ENCODE measurements at regions not wholly inside any gene's neighbourhood (a gene's known extent, or its start where the extent isn't known, plus 50 kb on each side); places are given as distances from the start of the nearest gene placed in this dataset.

DNA sequence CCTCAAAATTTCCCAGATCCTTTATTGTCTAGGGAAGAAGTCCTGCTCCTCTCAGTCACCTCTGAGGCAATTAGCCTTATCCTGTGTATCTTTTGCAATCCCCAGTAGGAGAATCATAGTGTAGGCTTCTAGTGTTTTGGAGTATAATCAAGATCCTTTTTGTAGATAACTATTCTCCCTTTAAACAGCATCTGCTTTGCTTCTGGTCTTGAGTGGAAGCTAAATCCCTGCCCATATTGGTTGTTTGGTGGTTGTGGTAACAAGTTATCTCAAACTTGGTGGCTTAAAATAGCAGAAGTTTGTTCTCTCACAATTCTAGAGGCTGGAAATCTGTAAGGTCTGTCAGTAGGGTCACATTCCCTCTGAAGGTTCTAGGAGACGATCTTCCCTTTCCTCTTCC is 217.5 kb upstream of the RASGRP1 start:
- no peaks in the 10 kb centered on the region for H3K36me3 ChIP-seq (replicated peaks; ENCODE audit: low read depth, low read length)
- peaks cover 15% of the 10 kb centered on the region; the same call in 1 of the 2 replicates for H3K27me3 ChIP-seq (ENCODE audit: low read depth, low read length)
- no peak for TF ChIP-seq EZH2phosphoT487 (IDR thresholded peaks at IDR 0.05; ENCODE audit: low read depth)
- TF ChIP-seq, protein P1, sequence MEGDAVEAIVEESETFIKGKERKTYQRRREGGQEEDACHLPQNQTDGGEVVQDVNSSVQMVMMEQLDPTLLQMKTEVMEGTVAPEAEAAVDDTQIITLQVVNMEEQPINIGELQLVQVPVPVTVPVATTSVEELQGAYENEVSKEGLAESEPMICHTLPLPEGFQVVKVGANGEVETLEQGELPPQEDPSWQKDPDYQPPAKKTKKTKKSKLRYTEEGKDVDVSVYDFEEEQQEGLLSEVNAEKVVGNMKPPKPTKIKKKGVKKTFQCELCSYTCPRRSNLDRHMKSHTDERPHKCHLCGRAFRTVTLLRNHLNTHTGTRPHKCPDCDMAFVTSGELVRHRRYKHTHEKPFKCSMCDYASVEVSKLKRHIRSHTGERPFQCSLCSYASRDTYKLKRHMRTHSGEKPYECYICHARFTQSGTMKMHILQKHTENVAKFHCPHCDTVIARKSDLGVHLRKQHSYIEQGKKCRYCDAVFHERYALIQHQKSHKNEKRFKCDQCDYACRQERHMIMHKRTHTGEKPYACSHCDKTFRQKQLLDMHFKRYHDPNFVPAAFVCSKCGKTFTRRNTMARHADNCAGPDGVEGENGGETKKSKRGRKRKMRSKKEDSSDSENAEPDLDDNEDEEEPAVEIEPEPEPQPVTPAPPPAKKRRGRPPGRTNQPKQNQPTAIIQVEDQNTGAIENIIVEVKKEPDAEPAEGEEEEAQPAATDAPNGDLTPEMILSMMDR (IDR thresholded peaks at IDR 0.05; ENCODE audit: low read depth, low read length) = no peak
- no peaks in the 10 kb centered on the region for H4K20me1 ChIP-seq (ENCODE audit: insufficient read depth, low read length)
- no peak overlapping the region for H3K27ac ChIP-seq (ENCODE audit: low read length)
- no peaks in the 10 kb centered on the region for H3K4me1 ChIP-seq (ENCODE audit: low read length)
- H3K9ac ChIP-seq (ENCODE audit: low read length) = no peak overlapping the region
- H3K4me3 ChIP-seq (ENCODE audit: low read length) = no peak overlapping the region
- no peaks in the 10 kb centered on the region for H3K79me2 ChIP-seq (ENCODE audit: low read length)
- H2AFZ ChIP-seq (ENCODE audit: low read depth, low read length) = no peak overlapping the region
- H3K4me2 ChIP-seq (ENCODE audit: low read length) = no peak overlapping the region
- no peaks in the 10 kb centered on the region for H3K9me3 ChIP-seq (ENCODE audit: insufficient read depth, low read length)

DNA sequence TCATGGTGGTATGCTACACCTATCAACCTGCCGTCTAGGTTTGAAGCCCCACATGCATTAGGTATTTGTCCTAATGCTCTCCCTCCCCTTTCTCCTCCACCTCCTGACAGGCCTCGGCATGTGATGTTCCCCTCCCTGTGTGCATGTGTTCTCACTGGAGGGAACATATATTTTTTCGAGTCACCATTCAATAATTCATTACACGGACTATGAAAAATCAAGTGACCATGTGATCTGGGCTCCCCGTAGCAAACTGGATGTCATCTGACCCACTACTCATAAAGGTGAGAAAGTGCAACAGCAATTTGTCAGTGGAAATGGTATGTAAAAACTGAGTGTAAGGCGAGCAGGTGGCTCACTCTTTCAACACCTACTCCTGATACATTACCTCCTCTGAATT is 224.3 kb upstream of the RASGRP1 start:
- Histone ChIP-seq H2AFZ (ENCODE audit: low read depth, low read length) (no peak overlapping the region), H3K36me3 (replicated peaks; ENCODE audit: low read depth, low read length) (no peaks in the 10 kb centered on the region), H3K9me3 (ENCODE audit: insufficient read depth, low read length) (no peaks in the 10 kb centered on the region), H3K4me2 (ENCODE audit: low read length) (no peak overlapping the region), H3K4me3 (ENCODE audit: low read length) (no peak overlapping the region), H3K4me1 (ENCODE audit: low read length) (no peaks in the 10 kb centered on the region), H3K27me3 (ENCODE audit: low read depth, low read length) (peaks cover 9% of the 10 kb centered on the region; the same call in 1 of the 2 replicates), H3K27ac (ENCODE audit: low read length) (no peak overlapping the region), H3K9ac (ENCODE audit: low read length) (no peak overlapping the region), H4K20me1 (ENCODE audit: insufficient read depth, low read length) (no peaks in the 10 kb centered on the region), H3K79me2 (ENCODE audit: low read length) (no peaks in the 10 kb centered on the region)
- TF ChIP-seq, protein P1 (IDR thresholded peaks at IDR 0.05; ENCODE audit: low read depth, low read length) = no peak
- TF ChIP-seq EZH2phosphoT487 (IDR thresholded peaks at IDR 0.05; ENCODE audit: low read depth) = no peak

DNA sequence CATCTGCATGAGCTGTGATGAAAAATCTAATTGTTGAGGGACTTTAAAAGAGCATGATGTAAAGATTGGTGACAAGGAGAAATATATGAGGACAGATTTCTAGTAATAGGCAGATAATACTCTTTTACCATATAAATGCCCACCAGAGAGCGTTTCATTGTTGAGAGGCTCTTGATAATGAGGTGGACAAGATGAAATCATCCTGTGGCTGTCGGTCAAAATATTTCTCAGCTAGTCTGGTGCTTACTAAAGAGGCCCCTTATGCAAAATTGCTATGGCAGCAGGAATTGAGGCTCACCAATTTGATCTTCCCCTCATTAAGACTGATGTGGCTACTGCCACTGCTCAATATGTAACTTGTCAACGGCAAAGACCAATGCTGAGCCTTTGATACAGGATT is 225.0 kb upstream of the RASGRP1 start:
- Histone ChIP-seq H3K4me3 (ENCODE audit: low read length) (no peak overlapping the region), H2AFZ (ENCODE audit: low read depth, low read length) (no peak overlapping the region), H3K4me2 (ENCODE audit: low read length) (no peak overlapping the region), H3K9me3 (ENCODE audit: insufficient read depth, low read length) (no peaks in the 10 kb centered on the region), H3K27me3 (ENCODE audit: low read depth, low read length) (peaks cover 14% of the 10 kb centered on the region; the same call in 1 of the 2 replicates), H3K79me2 (ENCODE audit: low read length) (no peaks in the 10 kb centered on the region), H3K4me1 (ENCODE audit: low read length) (no peaks in the 10 kb centered on the region), H3K36me3 (replicated peaks; ENCODE audit: low read depth, low read length) (no peaks in the 10 kb centered on the region), H3K27ac (ENCODE audit: low read length) (no peak overlapping the region), H3K9ac (ENCODE audit: low read length) (no peak overlapping the region), H4K20me1 (ENCODE audit: insufficient read depth, low read length) (no peaks in the 10 kb centered on the region)
- TF ChIP-seq, protein P1 (IDR thresholded peaks at IDR 0.05; ENCODE audit: low read depth, low read length) = no peak
- TF ChIP-seq EZH2phosphoT487 (IDR thresholded peaks at IDR 0.05; ENCODE audit: low read depth) = no peak

DNA sequence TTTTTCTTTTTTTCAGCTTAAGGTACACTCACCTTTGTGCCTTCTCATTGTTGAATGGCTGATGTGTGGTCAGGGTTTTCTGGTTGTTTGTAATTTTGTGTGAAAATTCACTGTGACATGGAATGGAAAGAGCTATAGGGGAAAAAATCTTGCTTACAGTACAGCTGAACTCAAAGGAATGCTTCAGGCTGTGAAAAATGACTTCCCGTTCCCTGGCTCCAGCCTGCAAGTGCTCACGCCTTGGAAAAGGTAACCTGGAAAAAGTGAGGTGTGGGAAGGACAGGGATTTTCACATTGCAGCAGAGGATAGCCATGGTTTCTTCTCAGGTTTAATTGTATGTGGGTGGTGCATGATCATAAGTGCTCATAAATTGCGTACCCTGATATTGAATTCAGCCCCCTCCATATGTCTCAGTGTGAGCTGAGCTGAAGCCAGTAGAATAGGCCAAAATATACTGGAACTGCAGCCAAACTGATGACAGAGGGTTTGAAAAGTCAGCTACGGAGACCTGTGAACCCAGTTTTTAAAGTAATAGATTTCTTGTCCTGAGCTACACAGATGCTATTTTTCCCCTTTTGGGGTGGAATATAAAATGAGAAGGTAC is 228.7 kb upstream of the RASGRP1 start:
- Histone ChIP-seq H2AFZ (ENCODE audit: low read depth, low read length) (no peak overlapping the region), H3K9me3 (ENCODE audit: insufficient read depth, low read length) (no peaks in the 10 kb centered on the region), H3K9ac (ENCODE audit: low read length) (no peak overlapping the region), H3K79me2 (ENCODE audit: low read length) (no peaks in the 10 kb centered on the region), H3K4me1 (ENCODE audit: low read length) (no peaks in the 10 kb centered on the region), H3K27ac (ENCODE audit: low read length) (no peak overlapping the region), H3K36me3 (replicated peaks; ENCODE audit: low read depth, low read length) (no peaks in the 10 kb centered on the region), H3K4me3 (ENCODE audit: low read length) (no peak overlapping the region), H3K27me3 (ENCODE audit: low read depth, low read length) (peaks cover 19% of the 10 kb centered on the region; the same call in 1 of the 2 replicates), H4K20me1 (ENCODE audit: insufficient read depth, low read length) (no peaks in the 10 kb centered on the region), H3K4me2 (ENCODE audit: low read length) (no peak overlapping the region)
- TF ChIP-seq, protein P1 (IDR thresholded peaks at IDR 0.05; ENCODE audit: low read depth, low read length) = no peak
- no peak for TF ChIP-seq EZH2phosphoT487 (IDR thresholded peaks at IDR 0.05; ENCODE audit: low read depth)

Data from OCI-LY3 (cell line).